Keratinocyte (primary cell): ENCODE measurements at regions not wholly inside any gene's neighbourhood (a gene's known extent, or its start where the extent isn't known, plus 50 kb on each side); places are given as distances from the start of the nearest gene placed in this dataset.
A peak's percentile ranks its signal among the peaks of the same experiment; 100 is the strongest.

Experiments
- DNase-seq: peaks from one replicate; pipeline ENCODE4 v3.0.0-alpha.2; 2011; ENCODE audit warnings: low read depth, missing footprints, low spot score
- FAIRE-seq: peaks from 2 replicates; lab custom pipeline; 2011; peaks lifted over from hg19 to GRCh38; lab: Jason Lieb, UNC
- H2AFZ ChIP-seq: 2 replicates; pipeline ENCODE4 v1.6.0; 2012; ENCODE audit warnings: low read length, control low read depth, inconsistent platforms; ENCODE audit not compliant: control insufficient read depth
- H3K27ac ChIP-seq: 2 replicates; pipeline ENCODE4 v1.5.1; 2011; ENCODE audit warnings: low read length; ENCODE audit not compliant: control insufficient read depth, insufficient read depth
- H3K27me3 ChIP-seq: 3 replicates; pipeline ENCODE4 v1.6.0; 2011; ENCODE audit warnings: low read length; ENCODE audit not compliant: control insufficient read depth, insufficient read depth; ENCODE audit errors: extremely low read depth
- H3K36me3 ChIP-seq, 2 experiments: 2 replicates in 1 of 2; 3 replicates in 1 of 2; pipeline ENCODE4 v1.5.1; 2011; ENCODE audit warnings: low read length in 2 of 2, mild to moderate bottlenecking in 1 of 2; ENCODE audit not compliant: control insufficient read depth in 2 of 2, insufficient read depth in 2 of 2; ENCODE audit errors: extremely low read depth in 1 of 2
- H3K4me1 ChIP-seq: 3 replicates; pipeline ENCODE4 v1.5.1; 2011; ENCODE audit warnings: low read length; ENCODE audit not compliant: control insufficient read depth, insufficient read depth; ENCODE audit errors: extremely low read depth
- H3K4me2 ChIP-seq: 3 replicates; pipeline ENCODE4 v1.6.0; 2011; ENCODE audit warnings: low read depth, low read length; ENCODE audit not compliant: control insufficient read depth, insufficient read depth; ENCODE audit errors: extremely low read depth
- H3K4me3 ChIP-seq, 3 experiments: fragments of 200-600 bp in 1 of 3; sonication (generic) in 1 of 3; 2 replicates in 2 of 3; 3 replicates in 1 of 3; pipeline ENCODE4 v1.5.1; 2011 to 2016; ENCODE audit warnings: low read length in 3 of 3, mild to moderate bottlenecking in 3 of 3, control low read depth in 2 of 3, inconsistent platforms in 1 of 3, low read depth in 1 of 3, mixed read lengths in 1 of 3, mixed run types in 1 of 3, moderate library complexity in 1 of 3; ENCODE audit not compliant: control insufficient read depth in 2 of 3, insufficient read depth in 2 of 3; ENCODE audit errors: extremely low read depth in 1 of 3
- H3K79me2 ChIP-seq: 2 replicates; pipeline ENCODE4 v1.6.0; 2012; ENCODE audit warnings: low read length; ENCODE audit not compliant: control insufficient read depth, insufficient read depth
- H3K9ac ChIP-seq: 3 replicates; pipeline ENCODE4 v1.6.0; 2011; ENCODE audit warnings: low read length; ENCODE audit not compliant: control insufficient read depth, insufficient read depth; ENCODE audit errors: extremely low read depth
- H3K9me1 ChIP-seq: 3 replicates; pipeline ENCODE4 v1.6.0; 2011; ENCODE audit warnings: low read length; ENCODE audit not compliant: control insufficient read depth, insufficient read depth; ENCODE audit errors: extremely low read depth
- H3K9me3 ChIP-seq: 2 replicates; pipeline ENCODE4 v1.5.1; 2012; ENCODE audit warnings: low read depth, low read length; ENCODE audit not compliant: control insufficient read depth
- H4K20me1 ChIP-seq: 3 replicates; pipeline ENCODE4 v1.6.0; 2011; ENCODE audit warnings: low read length; ENCODE audit not compliant: control insufficient read depth, insufficient read depth; ENCODE audit errors: extremely low read depth
- EZH2 ChIP-seq: IDR thresholded peaks from one replicate; pipeline ENCODE4 v1.6.1; 2012; ENCODE audit warnings: inconsistent platforms, mild to moderate bottlenecking, low read length, moderate library complexity
- dilution Hi-C: fragments of 300-500 bp; cut with MboI; formaldehyde crosslinking; loops from one replicate; pipeline ENCODE4 v1.7.0; 2020; ENCODE audit warnings: low sequenced_read_pairs; ENCODE audit not compliant: extremely low pct_ligation_motif_present
- TF ChIP-seq, protein P1 (sequence below), 3 experiments: IDR thresholded peaks in 1 of 3; conservative IDR thresholded peaks in 1 of 3; optimal IDR thresholded peaks in 1 of 3; 2 replicates in 2 of 3; 3 replicates in 1 of 3; pipeline versions ENCODE3 to v1.5.1; 2011; ENCODE audit warnings: low read length in 3 of 3, mild to moderate bottlenecking in 3 of 3, moderate library complexity in 2 of 3, control low read depth in 1 of 3, inconsistent platforms in 1 of 3; ENCODE audit not compliant: insufficient read depth in 2 of 3; ENCODE audit errors: extremely low read depth in 1 of 3

DNA sequence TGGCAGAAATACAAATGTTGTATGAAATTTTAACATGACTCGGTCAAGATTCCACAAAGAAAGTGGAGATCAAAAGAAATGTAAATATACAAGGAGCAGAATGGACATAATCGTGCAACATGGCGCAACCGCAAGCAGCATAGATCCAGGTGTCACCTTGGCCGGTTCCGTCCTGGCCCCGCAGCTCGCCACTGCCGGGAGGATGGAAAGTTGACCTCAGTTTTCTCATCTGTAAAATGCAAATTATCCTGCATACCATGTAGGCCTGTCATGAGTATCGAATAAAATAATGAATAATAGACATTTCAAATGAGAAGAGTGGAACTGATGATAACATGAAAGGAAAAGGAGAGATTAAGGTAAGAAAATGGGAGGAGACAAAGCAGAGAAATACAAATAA lies 427.3 kb upstream of the SMIM21 start:
- Histone ChIP-seq H3K36me3 (no peaks in the 10 kb centered on the region), H3K4me2 (no peak overlapping the region), H3K4me1 (no peaks in the 10 kb centered on the region), H4K20me1 (no peaks in the 10 kb centered on the region), H3K9ac (no peak overlapping the region), H3K79me2 (no peaks in the 10 kb centered on the region), H3K9me1 (no peaks in the 10 kb centered on the region), H3K9me3 (peaks cover 4% of the 10 kb centered on the region), H3K27ac (no peak overlapping the region), H2AFZ (no peak overlapping the region), H3K4me3 (no peak overlapping the region), H3K27me3 (no peaks in the 10 kb centered on the region)
- dilution Hi-C loops = no loop called here
- no peak for TF ChIP-seq EZH2
- TF ChIP-seq, protein P1, sequence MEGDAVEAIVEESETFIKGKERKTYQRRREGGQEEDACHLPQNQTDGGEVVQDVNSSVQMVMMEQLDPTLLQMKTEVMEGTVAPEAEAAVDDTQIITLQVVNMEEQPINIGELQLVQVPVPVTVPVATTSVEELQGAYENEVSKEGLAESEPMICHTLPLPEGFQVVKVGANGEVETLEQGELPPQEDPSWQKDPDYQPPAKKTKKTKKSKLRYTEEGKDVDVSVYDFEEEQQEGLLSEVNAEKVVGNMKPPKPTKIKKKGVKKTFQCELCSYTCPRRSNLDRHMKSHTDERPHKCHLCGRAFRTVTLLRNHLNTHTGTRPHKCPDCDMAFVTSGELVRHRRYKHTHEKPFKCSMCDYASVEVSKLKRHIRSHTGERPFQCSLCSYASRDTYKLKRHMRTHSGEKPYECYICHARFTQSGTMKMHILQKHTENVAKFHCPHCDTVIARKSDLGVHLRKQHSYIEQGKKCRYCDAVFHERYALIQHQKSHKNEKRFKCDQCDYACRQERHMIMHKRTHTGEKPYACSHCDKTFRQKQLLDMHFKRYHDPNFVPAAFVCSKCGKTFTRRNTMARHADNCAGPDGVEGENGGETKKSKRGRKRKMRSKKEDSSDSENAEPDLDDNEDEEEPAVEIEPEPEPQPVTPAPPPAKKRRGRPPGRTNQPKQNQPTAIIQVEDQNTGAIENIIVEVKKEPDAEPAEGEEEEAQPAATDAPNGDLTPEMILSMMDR (optimal IDR thresholded peaks at IDR 0.05 in 1 of 3, IDR thresholded peaks at IDR 0.05 in 1 of 3, conservative IDR thresholded peaks at IDR 0.05 in 1 of 3; ENCODE audit: extremely low read depth in 1 of 3, insufficient read depth in 2 of 3, low read length in 3 of 3) = no peak
- DNase-seq (no peak), FAIRE-seq (no peak)

DNA sequence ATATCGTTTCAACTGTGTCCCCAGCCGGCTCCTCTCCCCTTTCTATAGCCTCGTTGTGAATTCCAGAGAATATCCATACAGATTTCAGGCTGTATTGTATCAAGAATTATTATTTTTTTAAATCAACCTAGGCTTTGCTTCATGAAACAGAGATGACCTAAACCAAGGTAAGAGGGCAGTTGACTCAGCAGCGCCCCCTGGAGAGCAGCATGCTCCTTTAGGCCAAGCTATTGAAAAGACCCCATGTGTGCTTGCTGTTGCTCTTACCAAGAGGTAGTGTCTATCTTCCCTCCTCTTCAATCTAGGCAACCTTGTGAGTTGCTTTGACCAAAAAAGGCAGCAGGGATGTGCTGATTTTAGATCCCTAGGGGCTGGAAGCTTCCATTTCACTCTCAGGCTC lies 426.7 kb upstream of the SMIM21 start:
- Histone ChIP-seq H3K4me3 (no peak overlapping the region), H3K9ac (no peak overlapping the region), H3K36me3 (no peaks in the 10 kb centered on the region), H3K9me3 (no peaks in the 10 kb centered on the region), H3K9me1 (no peaks in the 10 kb centered on the region), H3K4me2 (no peak overlapping the region), H3K27me3 (no peaks in the 10 kb centered on the region), H3K4me1 (no peaks in the 10 kb centered on the region), H3K79me2 (no peaks in the 10 kb centered on the region), H2AFZ (no peak overlapping the region), H4K20me1 (no peaks in the 10 kb centered on the region), H3K27ac (no peak overlapping the region)
- dilution Hi-C loops = no loop called here
- TF ChIP-seq, protein P1 (optimal IDR thresholded peaks at IDR 0.05 in 1 of 3, IDR thresholded peaks at IDR 0.05 in 1 of 3, conservative IDR thresholded peaks at IDR 0.05 in 1 of 3; ENCODE audit: extremely low read depth in 1 of 3, insufficient read depth in 2 of 3, low read length in 3 of 3) = peak in 1 of 3 experiments; percentile 30
- TF ChIP-seq EZH2 = no peak
- FAIRE-seq (no peak), DNase-seq (no peak)
